WERI-Rb-1 (cell line): ENCODE measurements at regions not wholly inside any gene's neighbourhood (a gene's known extent, or its start where the extent isn't known, plus 50 kb on each side); places are given as distances from the start of the nearest gene placed in this dataset.

Experiments used
- DNase-seq: peaks from one replicate; pipeline ENCODE4 v3.0.0-alpha.2; 2020
- H3K27ac ChIP-seq: fragments of 250-450 bp; sonication (Bioruptor Pico); 2 replicates; pipeline ENCODE4 v1.5.1; 2020; ENCODE audit warnings: mild to moderate bottlenecking, moderate library complexity
- H3K27me3 ChIP-seq: fragments of 250-450 bp; sonication (Bioruptor Pico); 2 replicates; pipeline ENCODE4 v1.5.1; 2021; ENCODE audit warnings: mild to moderate bottlenecking, low read depth, moderate library complexity; ENCODE audit not compliant: insufficient read depth, severe bottlenecking
- H3K36me3 ChIP-seq: fragments of 250-450 bp; sonication (Bioruptor Pico); 2 replicates; pipeline ENCODE4 v1.5.1; 2020; ENCODE audit warnings: mild to moderate bottlenecking, moderate library complexity
- H3K4me3 ChIP-seq: 2 replicates; pipeline ENCODE4 v1.5.1; 2011; ENCODE audit warnings: low read depth, mild to moderate bottlenecking, control low read depth, low read length
- H3K9me3 ChIP-seq: fragments of 250-450 bp; sonication (Bioruptor Pico); 2 replicates; pipeline ENCODE4 v1.5.1; 2021; ENCODE audit warnings: mild to moderate bottlenecking, moderate library complexity; ENCODE audit not compliant: severe bottlenecking
- TF ChIP-seq, protein P1 (sequence below): IDR thresholded peaks from 2 replicates; pipeline ENCODE4 v1.5.1; 2011; ENCODE audit warnings: low read depth, mild to moderate bottlenecking, control low read depth, inconsistent platforms, low read length

DNA sequence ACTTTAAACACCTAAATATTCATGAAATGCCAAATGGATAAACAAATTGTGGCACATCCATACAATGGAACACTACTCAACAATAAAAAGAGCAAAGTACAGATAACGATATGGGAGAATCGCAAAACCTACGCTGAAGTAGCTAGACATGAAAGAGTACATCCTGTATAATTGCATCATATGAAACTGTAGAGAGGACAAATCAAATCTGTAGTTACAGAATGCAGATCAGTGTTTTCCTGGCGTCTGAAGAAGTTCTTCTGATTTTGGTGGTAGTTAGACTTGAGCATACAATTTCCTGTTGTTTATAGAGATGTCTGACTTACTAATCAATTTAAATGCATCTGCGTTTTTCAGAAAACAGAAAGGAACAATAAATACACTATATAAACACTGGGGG is 394.4 kb downstream of the SOCS6 start:
- H3K9me3 ChIP-seq, result no peaks in the 10 kb centered on the region
- H3K27ac ChIP-seq, result no peak overlapping the region
- TF ChIP-seq, protein P1, sequence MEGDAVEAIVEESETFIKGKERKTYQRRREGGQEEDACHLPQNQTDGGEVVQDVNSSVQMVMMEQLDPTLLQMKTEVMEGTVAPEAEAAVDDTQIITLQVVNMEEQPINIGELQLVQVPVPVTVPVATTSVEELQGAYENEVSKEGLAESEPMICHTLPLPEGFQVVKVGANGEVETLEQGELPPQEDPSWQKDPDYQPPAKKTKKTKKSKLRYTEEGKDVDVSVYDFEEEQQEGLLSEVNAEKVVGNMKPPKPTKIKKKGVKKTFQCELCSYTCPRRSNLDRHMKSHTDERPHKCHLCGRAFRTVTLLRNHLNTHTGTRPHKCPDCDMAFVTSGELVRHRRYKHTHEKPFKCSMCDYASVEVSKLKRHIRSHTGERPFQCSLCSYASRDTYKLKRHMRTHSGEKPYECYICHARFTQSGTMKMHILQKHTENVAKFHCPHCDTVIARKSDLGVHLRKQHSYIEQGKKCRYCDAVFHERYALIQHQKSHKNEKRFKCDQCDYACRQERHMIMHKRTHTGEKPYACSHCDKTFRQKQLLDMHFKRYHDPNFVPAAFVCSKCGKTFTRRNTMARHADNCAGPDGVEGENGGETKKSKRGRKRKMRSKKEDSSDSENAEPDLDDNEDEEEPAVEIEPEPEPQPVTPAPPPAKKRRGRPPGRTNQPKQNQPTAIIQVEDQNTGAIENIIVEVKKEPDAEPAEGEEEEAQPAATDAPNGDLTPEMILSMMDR, result no peak
- no peak overlapping the region for H3K4me3 ChIP-seq
- no peaks in the 10 kb centered on the region for H3K36me3 ChIP-seq
- no peak for DNase-seq
- H3K27me3 ChIP-seq, result no peaks in the 10 kb centered on the region

DNA sequence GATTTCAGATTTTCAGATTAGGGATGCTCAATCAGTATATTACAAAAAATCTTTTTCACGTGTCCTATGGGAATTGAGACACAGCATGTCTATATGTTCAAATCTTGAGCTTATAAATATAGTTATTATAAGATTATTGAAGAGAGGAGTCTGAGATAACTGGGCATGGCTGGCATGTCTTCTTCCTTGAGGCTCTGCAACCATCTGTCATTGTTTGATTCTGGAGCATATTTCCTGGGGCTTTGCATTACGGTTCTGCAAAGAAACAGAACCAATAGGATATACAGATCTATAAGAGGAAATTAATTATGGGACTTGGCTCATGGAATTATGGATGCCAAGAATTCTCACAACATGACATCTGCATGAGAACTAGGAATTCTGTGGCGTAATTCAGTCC is 386.1 kb downstream of the SOCS6 start:
- Histone ChIP-seq H3K27me3 (no peaks in the 10 kb centered on the region), H3K9me3 (no peaks in the 10 kb centered on the region), H3K4me3 (no peak overlapping the region), H3K36me3 (no peaks in the 10 kb centered on the region), H3K27ac (no peak overlapping the region)
- no peak for DNase-seq
- TF ChIP-seq, protein P1, result no peak

DNA sequence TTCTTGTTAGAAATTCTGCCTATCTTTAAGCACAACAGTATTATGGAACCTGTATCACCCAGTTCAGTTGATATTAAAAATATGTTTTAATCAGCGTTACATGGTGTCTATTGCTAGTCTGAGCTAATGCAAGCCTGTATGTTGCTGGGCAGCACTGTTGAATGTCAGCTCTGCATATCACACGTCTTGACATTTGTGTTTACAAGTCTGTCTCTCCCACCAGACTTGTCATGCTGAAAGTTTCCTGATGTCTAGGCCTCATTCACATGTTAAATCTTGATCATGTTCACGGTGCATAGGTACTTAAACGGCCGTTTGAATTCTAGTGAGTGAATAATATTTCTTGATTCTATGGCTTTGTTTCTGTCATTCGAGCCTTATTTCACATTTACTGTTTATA is 385.0 kb downstream of the SOCS6 start:
- Histone ChIP-seq H3K4me3 (no peak overlapping the region), H3K27me3 (no peaks in the 10 kb centered on the region), H3K9me3 (no peaks in the 10 kb centered on the region), H3K36me3 (no peaks in the 10 kb centered on the region), H3K27ac (no peak overlapping the region)
- no peak for DNase-seq
- TF ChIP-seq, protein P1, result no peak

DNA sequence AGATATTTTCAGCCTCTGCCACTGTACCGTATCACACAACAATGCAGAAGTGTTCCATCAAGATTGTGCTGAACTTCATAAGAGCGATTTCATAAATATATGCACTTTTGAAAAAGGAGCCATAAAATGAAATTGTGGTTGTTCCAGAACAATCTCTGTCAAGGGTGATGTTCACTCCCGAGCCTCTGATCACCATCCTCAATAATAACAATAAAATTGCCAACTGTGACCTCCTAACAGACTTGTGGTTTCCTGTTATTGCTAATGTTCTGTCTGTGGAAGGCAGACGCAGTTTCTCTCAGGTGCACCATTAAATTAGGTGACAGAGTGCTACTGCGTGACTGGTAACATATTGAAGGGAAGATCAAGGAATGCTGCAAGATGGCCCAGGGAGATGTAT is 383.7 kb downstream of the SOCS6 start:
- Histone ChIP-seq H3K9me3 (no peaks in the 10 kb centered on the region), H3K27me3 (no peaks in the 10 kb centered on the region), H3K27ac (no peak overlapping the region; the same call in 1 of the 2 replicates), H3K36me3 (no peaks in the 10 kb centered on the region), H3K4me3 (no peak overlapping the region)
- TF ChIP-seq, protein P1, result no peak
- no peak for DNase-seq

DNA sequence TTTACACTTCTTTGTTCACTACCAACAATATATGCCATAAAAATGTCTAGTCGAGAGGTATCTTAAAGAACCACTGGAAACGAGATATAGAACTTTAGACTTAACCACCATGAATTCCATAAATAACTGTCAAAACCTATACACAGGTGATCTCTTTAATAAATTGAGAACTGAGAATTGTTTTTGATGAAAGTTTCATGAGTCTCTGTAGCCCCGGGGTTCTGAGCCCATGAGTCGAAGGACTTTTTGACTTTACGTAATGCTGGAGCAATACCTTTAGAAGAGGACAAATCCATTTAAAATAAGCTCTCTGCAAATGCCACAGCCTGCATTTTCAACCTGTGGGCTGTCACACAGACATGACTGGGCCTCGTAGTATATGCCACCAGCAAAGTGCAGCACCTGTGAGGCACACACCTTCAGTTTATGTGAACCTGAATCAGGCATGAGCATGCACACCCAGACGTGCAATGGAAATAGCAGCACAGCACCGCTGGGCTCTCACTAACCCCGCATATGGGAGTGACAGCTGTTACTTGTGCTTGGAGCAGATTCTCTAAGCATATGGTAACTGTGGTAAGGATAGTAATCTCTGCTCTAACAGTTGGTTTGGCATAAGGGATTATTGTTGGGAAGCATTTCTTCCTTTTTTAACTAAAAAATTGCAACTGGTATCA is 383.2 kb downstream of the SOCS6 start:
- TF ChIP-seq, protein P1, result no peak
- no peaks in the 10 kb centered on the region for H3K9me3 ChIP-seq
- no peaks in the 10 kb centered on the region for H3K27me3 ChIP-seq
- H3K4me3 ChIP-seq, result no peak overlapping the region
- no peak overlapping the region for H3K27ac ChIP-seq
- H3K36me3 ChIP-seq, result no peaks in the 10 kb centered on the region
- peak; percentile 21 for DNase-seq

DNA sequence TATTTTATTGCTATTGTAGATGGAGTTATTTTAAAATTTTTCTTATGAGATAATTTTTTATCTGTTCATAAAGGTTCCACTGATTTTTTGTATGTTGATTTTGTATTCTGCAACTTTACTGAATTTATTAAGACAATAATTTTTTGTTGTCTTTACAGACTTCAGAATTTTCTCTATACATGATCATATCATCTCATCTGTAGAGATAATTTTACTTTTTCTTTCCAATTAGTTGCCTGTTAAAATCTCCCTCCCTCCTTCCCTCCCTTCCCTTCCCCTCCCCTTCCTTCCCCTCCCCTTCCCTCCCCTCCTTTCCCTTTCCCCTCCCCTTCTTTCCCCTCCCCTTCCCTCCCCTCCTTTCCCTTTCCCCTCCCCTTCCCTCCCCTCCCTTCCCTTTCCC is 378.1 kb downstream of the SOCS6 start:
- Histone ChIP-seq H3K4me3 (no peak overlapping the region), H3K27me3 (no peaks in the 10 kb centered on the region), H3K9me3 (no peaks in the 10 kb centered on the region), H3K36me3 (no peaks in the 10 kb centered on the region), H3K27ac (no peak overlapping the region)
- TF ChIP-seq, protein P1, result no peak
- DNase-seq, result no peak
